GM12891 (cell line): ENCODE measurements at regions not wholly inside any gene's neighbourhood (a gene's known extent, or its start where the extent isn't known, plus 50 kb on each side); places are given as distances from the start of the nearest gene placed in this dataset.

Source experiments
- POLR2A ChIP-seq: IDR thresholded peaks from 2 replicates; pipeline ENCODE4 v1.6.1; 2011; ENCODE audit warnings: low read depth, low read length, control low read depth
- POLR2AphosphoS5 ChIP-seq: IDR thresholded peaks from 2 replicates; pipeline ENCODE4 v1.6.1; 2011; ENCODE audit warnings: low read depth, low read length, control low read depth
- POU2F2 ChIP-seq: IDR thresholded peaks from 2 replicates; pipeline ENCODE4 v1.6.1; 2011; ENCODE audit warnings: low read depth, mild to moderate bottlenecking, control low read depth, low read length, moderate library complexity
- TAF1 ChIP-seq: IDR thresholded peaks from 2 replicates; pipeline ENCODE4 v1.6.1; 2011; ENCODE audit warnings: low read depth, low read length, control low read depth

DNA sequence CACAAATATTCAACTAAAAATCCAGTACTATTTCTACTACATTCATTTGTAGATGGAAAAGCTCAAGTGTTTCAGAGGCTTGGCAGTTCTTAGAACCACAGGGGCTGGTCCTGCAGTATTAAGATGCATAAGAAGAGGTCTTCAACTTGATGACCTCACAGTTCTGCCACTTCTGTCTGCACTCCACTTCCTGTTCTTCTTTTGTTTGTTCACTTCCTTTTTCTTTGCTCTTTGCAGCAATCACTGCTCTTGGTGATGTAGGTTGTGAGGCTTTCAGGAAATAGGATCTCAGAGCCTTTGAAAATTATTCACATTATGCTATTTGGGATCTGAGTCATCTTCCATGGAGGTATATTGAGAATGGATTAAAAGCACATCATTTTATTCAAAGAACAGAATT, 602.0 kb upstream of the CPEB2 start:
- TF ChIP-seq POLR2AphosphoS5 (no peak), TAF1 (no peak), POLR2A (no peak), POU2F2 (no peak)
